ENCODE measurements at regions not wholly inside any gene's neighbourhood (a gene's known extent, or its start where the extent isn't known, plus 50 kb on each side); places are given as distances from the start of the nearest gene placed in this dataset.
"Not testable (repeated sequence)": the region's sequence is repeated elsewhere in the genome, so short reads cannot be mapped to it uniquely, and the experiment has no call there.

GRCh38 chr5:158499075-158499891 is 600.4 kb downstream of the EBF1 start:
- H3K36me3 ChIP-seq (ENCODE audit: low read depth), result no peaks in the 10 kb centered on the region
- H3K27ac ChIP-seq, result no peak overlapping the region
- TF ChIP-seq CTCF (conservative IDR thresholded peaks at IDR 0.05) (no peak), EZH2 (IDR thresholded peaks at IDR 0.05; ENCODE audit: low read depth) (no peak)
- no peaks in the 10 kb centered on the region for H3K9me2 ChIP-seq (ENCODE audit: insufficient read depth)
- ChIA-PET POLR2A (ENCODE audit: unreplicated experiment) (no interaction called here), CTCF (no interaction called here)
- H3K4me2 ChIP-seq, result no peak overlapping the region
- H3F3A ChIP-seq (ENCODE audit: insufficient read depth, low read depth), result no peaks in the 10 kb centered on the region
- H3K27me3 ChIP-seq (ENCODE audit: insufficient read depth, low read depth), result peaks cover 29% of the 10 kb centered on the region; the same call in 1 of the 2 replicates
- H4K20me1 ChIP-seq (ENCODE audit: insufficient read depth), result no peaks in the 10 kb centered on the region
- BruUV-seq (replicated peaks), result no TSS peak
- no peak for DNase-seq
- intact Hi-C loops (cut with micrococcal nuclease; ENCODE audit: unreplicated experiment), result no loop called here
- H3K4me3 ChIP-seq, result no peak overlapping the region
- H3K4me1 ChIP-seq (replicated peaks; ENCODE audit: insufficient read depth), result no peaks in the 10 kb centered on the region
- 0 out of 2 replicates have a peak, but pooled peaks cover 3% of the 10 kb centered on the region for H3K9me3 ChIP-seq (ENCODE audit: insufficient read depth, low read depth)
- H2AFZ ChIP-seq, result no peak overlapping the region
- H3K79me2 ChIP-seq (ENCODE audit: low read depth), result no peaks in the 10 kb centered on the region

- Histone ChIP-seq H3K79me2 (ENCODE audit: low read depth) (no peaks in the 10 kb centered on the region), H3K9me2 (ENCODE audit: insufficient read depth) (no peaks in the 10 kb centered on the region), H3K4me1 (replicated peaks; ENCODE audit: insufficient read depth) (no peaks in the 10 kb centered on the region), H3K27me3 (ENCODE audit: insufficient read depth, low read depth) (peaks cover 29% of the 10 kb centered on the region; the same call in 1 of the 2 replicates), H3K9me3 (ENCODE audit: insufficient read depth, low read depth) (0 out of 2 replicates have a peak, but pooled peaks cover 3% of the 10 kb centered on the region), H2AFZ (no peak overlapping the region), H3K4me2 (no peak overlapping the region), H4K20me1 (ENCODE audit: insufficient read depth) (no peaks in the 10 kb centered on the region), H3K36me3 (ENCODE audit: low read depth) (no peaks in the 10 kb centered on the region), H3F3A (ENCODE audit: insufficient read depth, low read depth) (no peaks in the 10 kb centered on the region), H3K4me3 (no peak overlapping the region), H3K27ac (no peak overlapping the region)
- POLR2A ChIA-PET (ENCODE audit: unreplicated experiment), result no interaction called here
- no peak for DNase-seq
- CTCF ChIA-PET, result no interaction called here
- TF ChIP-seq EZH2 (IDR thresholded peaks at IDR 0.05; ENCODE audit: low read depth), result no peak
- TF ChIP-seq CTCF (conservative IDR thresholded peaks at IDR 0.05), result no peak
- no TSS peak for BruUV-seq (replicated peaks)
- intact Hi-C loops (cut with micrococcal nuclease; ENCODE audit: unreplicated experiment), result no loop called here
Observed at GRCh38 chr5:158496624-158497023, 603.1 kb downstream of the EBF1 start.

- ChIA-PET CTCF (no interaction called here), POLR2A (ENCODE audit: unreplicated experiment) (no interaction called here)
- intact Hi-C loops (cut with micrococcal nuclease; ENCODE audit: unreplicated experiment), result no loop called here
Observed at GRCh38 chr5:158494541-158494940, 605.2 kb downstream of the EBF1 start.

GRCh38 chr5:158494044-158494443 is 605.7 kb downstream of the EBF1 start:
- intact Hi-C loops (cut with micrococcal nuclease; ENCODE audit: unreplicated experiment); H3K36me3 ChIP-seq (ENCODE audit: low read depth); H3K27ac ChIP-seq; H3K4me2 ChIP-seq; POLR2A ChIA-PET (ENCODE audit: unreplicated experiment); H3F3A ChIP-seq (ENCODE audit: insufficient read depth, low read depth); DNase-seq; H2AFZ ChIP-seq; H3K4me3 ChIP-seq; H3K9me2 ChIP-seq (ENCODE audit: insufficient read depth); H3K79me2 ChIP-seq (ENCODE audit: low read depth); BruUV-seq (replicated peaks); H4K20me1 ChIP-seq (ENCODE audit: insufficient read depth); CTCF ChIA-PET; H3K4me1 ChIP-seq (replicated peaks; ENCODE audit: insufficient read depth); H3K9me3 ChIP-seq (ENCODE audit: insufficient read depth, low read depth): not testable (repeated sequence)
- peaks cover 12% of the 10 kb centered on the region; the same call in 1 of the 2 replicates for H3K27me3 ChIP-seq (ENCODE audit: insufficient read depth, low read depth)

More at GRCh38 chr5:158494541-158494940, 605.2 kb downstream of the EBF1 start:
- no peaks in the 10 kb centered on the region for H4K20me1 ChIP-seq (ENCODE audit: insufficient read depth)
- H3K36me3 ChIP-seq (ENCODE audit: low read depth), result no peaks in the 10 kb centered on the region
- H3K27ac ChIP-seq, result no peak overlapping the region
- no peaks in the 10 kb centered on the region for H3F3A ChIP-seq (ENCODE audit: insufficient read depth, low read depth)
- no peaks in the 10 kb centered on the region for H3K4me1 ChIP-seq (replicated peaks; ENCODE audit: insufficient read depth)
- no peak overlapping the region for H2AFZ ChIP-seq
- TF ChIP-seq EZH2 (IDR thresholded peaks at IDR 0.05; ENCODE audit: low read depth) (no peak), CTCF (conservative IDR thresholded peaks at IDR 0.05) (no peak)
- H3K79me2 ChIP-seq (ENCODE audit: low read depth), result no peaks in the 10 kb centered on the region
- no peaks in the 10 kb centered on the region for H3K9me2 ChIP-seq (ENCODE audit: insufficient read depth)
- DNase-seq, result no peak
- H3K9me3 ChIP-seq (ENCODE audit: insufficient read depth, low read depth), result 0 out of 2 replicates have a peak, but pooled peaks cover 3% of the 10 kb centered on the region
- H3K4me3 ChIP-seq, result no peak overlapping the region
- H3K27me3 ChIP-seq (ENCODE audit: insufficient read depth, low read depth), result peaks cover 17% of the 10 kb centered on the region; the same call in 1 of the 2 replicates
- BruUV-seq (replicated peaks), result no TSS peak
- H3K4me2 ChIP-seq, result no peak overlapping the region
